Body of pancreas (tissue), 4 donors: ENCODE measurements at regions not wholly inside any gene's neighbourhood (a gene's known extent, or its start where the extent isn't known, plus 50 kb on each side); places are given as distances from the start of the nearest gene placed in this dataset.

Experiments used
- CTCF ChIP-seq, 7 experiments: fragments of 450-650 bp in 4 of 7; fragments of 200-600 bp in 3 of 7; sonication (generic) in 3 of 7; IDR thresholded peaks; one replicate each; pipeline ENCODE4 v1.5.1; 2016 to 2019; ENCODE audit warnings: antibody characterized with exemption in 7 of 7
- POLR2A ChIP-seq, 3 donors: fragments of 450-650 bp; IDR thresholded peaks; one replicate each; pipeline ENCODE4 v1.6.1; 2016; ENCODE audit warnings: antibody characterized with exemption in 3 of 3, mild to moderate bottlenecking in 2 of 3

- TF ChIP-seq CTCF (IDR thresholded peaks at IDR 0.05) (no peak), POLR2A (IDR thresholded peaks at IDR 0.05) (no peak)
These were observed 68.6 kb upstream of the COG2 start for GRCh38 chr1:230573658-230574057.
